Activated CD4-positive, CD25-positive, alpha-beta regulatory T cell (primary cell): ENCODE measurements at regions not wholly inside any gene's neighbourhood (a gene's known extent, or its start where the extent isn't known, plus 50 kb on each side); places are given as distances from the start of the nearest gene placed in this dataset.

Source experiments
- DNase-seq, 4 experiments: peaks; one replicate each; lab custom pipeline; 2025; lab: John Stamatoyannopoulos, UW

GRCh38 chr14:98014851-98015615 lies 1217.9 kb downstream of the VRK1 start:
- DNase-seq, result no peak

- no peak for DNase-seq
Observed at GRCh38 chr14:98015921-98016320, 1218.7 kb downstream of the VRK1 start.

DNA sequence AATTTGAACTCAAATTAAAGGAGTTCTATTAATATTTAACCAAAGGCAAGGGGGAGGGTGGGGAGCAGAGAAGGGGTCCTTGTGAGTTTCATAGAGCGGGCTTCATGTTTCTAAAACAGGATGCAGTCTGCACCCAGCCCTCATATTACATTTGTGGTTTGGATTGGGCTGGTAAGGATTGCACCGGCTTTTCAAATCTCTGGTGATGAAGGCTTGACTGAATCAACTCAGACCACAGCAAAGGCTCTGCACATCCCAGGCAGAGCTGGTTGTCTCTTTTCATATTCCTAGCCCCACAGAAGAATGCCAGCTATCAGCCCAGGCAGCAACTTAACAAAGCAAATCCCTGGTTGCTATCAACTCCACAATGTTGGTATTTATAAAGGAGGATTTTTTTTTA lies 1221.4 kb downstream of the VRK1 start:
- no peak for DNase-seq

GRCh38 chr14:98022541-98023520 lies 1225.6 kb downstream of the VRK1 start:
- DNase-seq, result no peak

DNA sequence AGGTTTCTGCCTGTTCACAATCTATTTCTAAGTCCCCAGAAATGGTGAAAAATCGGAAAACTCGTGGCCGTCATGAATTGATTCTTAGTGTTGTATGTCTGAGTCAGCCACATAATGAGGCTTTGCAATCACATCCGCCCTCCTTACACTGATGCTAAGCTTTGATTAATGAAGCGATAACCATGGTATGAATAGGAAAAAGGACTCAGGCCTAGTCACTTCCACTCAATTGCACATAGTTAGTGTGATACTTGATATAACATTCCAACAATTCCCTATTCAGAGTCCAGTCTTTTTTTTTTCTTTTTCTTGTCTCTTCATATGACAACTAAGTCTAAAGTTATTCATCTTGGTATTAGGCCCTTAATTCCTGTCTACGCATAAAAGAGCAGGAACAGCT lies 1231.0 kb downstream of the VRK1 start:
- no peak for DNase-seq

- DNase-seq, result no peak
Observed at GRCh38 chr14:98035396-98035795, 1236.6 kb downstream of the BCL11B start.

- DNase-seq, result no peak
Observed at GRCh38 chr14:98037831-98038230, 1234.2 kb downstream of the BCL11B start.

DNA sequence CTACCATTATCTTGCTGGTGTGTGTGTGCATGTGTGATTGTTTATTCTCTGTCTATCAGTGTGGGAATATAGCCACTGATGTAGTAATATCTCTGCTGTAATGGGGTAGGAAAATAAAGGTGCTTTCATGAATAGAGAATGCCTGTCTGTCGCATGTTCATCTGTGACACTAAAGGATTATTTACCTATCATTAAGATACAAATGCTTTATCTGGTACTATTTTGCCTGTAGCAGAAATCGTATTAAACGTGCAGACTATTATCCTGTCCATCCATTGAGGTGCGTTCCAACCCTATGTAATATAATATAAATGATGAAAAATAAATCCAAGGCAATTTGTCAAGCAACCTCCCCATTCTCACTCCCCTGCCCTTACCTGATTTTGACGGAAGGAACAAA lies 1215.1 kb downstream of the BCL11B start:
- DNase-seq, result no peak

- no peak for DNase-seq
Observed at GRCh38 chr14:98059106-98059505, 1212.9 kb downstream of the BCL11B start.

- DNase-seq, result no peak
Observed at GRCh38 chr14:98062083-98062482, 1209.9 kb downstream of the BCL11B start.

- no peak for DNase-seq
Observed at GRCh38 chr14:98069712-98070171, 1202.3 kb downstream of the BCL11B start.

DNA sequence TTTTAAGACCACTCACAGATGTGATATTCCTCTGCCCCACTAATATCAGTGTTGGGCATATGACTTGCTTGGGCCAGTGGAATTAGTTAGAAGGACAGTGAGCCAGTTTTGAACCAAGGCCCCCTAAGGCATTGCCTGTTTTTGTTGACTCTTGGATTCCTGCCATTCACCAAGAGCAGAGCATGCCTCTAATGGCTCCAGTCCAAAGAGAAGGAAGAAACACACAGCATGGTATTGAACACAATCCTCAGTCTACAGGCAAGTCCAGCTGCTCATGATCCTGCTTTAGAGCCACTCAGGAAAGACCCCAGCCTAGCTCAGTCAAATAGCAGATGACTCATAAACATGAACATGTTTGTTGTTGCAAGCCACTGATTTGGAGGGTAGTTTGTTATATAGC lies 1201.5 kb downstream of the BCL11B start:
- no peak for DNase-seq

GRCh38 chr14:98074111-98074510 lies 1197.9 kb downstream of the BCL11B start:
- DNase-seq, result no peak

DNA sequence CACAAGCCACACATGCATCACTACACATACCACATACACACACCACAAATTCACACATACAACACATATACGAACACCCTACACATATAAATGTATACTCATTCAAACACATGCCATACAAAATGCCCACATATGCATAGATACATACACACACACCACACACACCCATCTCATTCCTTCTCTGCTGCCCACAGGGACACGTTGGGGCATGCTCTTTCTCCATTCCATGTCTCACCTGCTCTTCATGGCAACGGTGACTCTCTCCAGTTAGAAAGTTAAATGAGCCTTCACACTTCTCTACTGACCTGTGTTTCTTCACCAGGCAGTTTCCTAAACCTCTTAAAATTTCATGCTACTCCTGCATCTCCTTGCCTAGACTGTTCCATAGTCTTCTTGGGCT lies 1194.8 kb downstream of the BCL11B start:
- DNase-seq, result no peak

DNA sequence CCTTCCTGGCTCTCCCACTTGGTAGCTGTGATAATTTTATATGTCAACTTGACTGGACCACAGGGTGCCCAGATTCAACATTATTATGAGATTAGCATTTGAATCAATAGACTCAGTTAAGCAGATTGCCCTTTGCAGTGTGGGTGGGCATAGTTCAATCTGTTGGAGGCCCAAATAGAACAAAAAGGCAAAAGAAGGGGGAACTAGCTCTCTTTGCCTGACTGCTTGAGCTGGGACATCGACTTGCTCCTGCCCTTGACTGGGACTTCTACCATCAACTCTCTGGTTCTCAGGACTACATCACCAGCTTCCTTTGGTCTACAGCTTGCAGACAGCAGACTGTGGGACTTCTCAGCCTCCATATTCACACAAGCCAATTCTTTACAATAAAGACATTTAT lies 1189.2 kb downstream of the BCL11B start:
- DNase-seq, result no peak

- no peak for DNase-seq
Observed at GRCh38 chr14:98085751-98086150, 1186.2 kb downstream of the BCL11B start.

- DNase-seq, result no peak
Observed at GRCh38 chr14:98093111-98093510, 1178.9 kb downstream of the BCL11B start.

DNA sequence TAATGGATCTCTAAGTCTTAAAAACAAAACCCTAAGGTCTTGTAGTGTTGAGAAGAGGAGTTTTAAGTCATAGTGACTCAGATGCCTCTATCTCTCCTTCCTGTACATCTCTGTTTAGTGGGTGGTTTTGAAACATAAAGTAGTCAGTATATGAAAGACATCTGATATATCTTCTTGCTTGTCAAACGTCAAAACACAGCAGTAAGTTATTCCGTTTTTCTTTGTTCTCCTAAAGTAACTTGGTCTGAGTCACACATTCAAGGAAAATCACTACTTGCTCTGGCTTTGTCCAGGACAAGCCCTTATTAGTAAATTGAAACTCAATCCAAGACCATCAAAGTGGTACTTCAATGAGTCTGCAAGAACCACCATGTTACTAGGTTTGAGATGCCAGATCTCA lies 1172.5 kb downstream of the BCL11B start:
- DNase-seq, result no peak

- no peak for DNase-seq
Observed at GRCh38 chr14:98101323-98101722, 1170.7 kb downstream of the BCL11B start.

GRCh38 chr14:98103705-98104104 lies 1168.3 kb downstream of the BCL11B start:
- no peak for DNase-seq

- DNase-seq, result no peak
Observed at GRCh38 chr14:98109326-98109725, 1162.7 kb downstream of the BCL11B start.

GRCh38 chr14:98112194-98112780 lies 1159.7 kb downstream of the BCL11B start:
- DNase-seq, result no peak
